ENCODE measurements at regions not wholly inside any gene's neighbourhood (a gene's known extent, or its start where the extent isn't known, plus 50 kb on each side); places are given as distances from the start of the nearest gene placed in this dataset.

GRCh38 chr3:147903026-147903425 lies 493.9 kb downstream of the ZIC1 start:
- TF ChIP-seq CTCF (IDR thresholded peaks at IDR 0.05) (no peak), POLR2AphosphoS5 (IDR thresholded peaks at IDR 0.05; ENCODE audit: insufficient read depth in 1 of 2, low read depth in 1 of 2) (no peak)
